GM18499 (cell line): ENCODE measurements at regions not wholly inside any gene's neighbourhood (a gene's known extent, or its start where the extent isn't known, plus 50 kb on each side); places are given as distances from the start of the nearest gene placed in this dataset.

Experiments
- ATAC-seq: cut with Tn5 transposase; IDR thresholded peaks from one replicate; pipeline ENCODE4 v1.9.1; 2021; ENCODE audit warnings: moderate number of reproducible peaks; ENCODE audit not compliant: insufficient read depth, unreplicated experiment

DNA sequence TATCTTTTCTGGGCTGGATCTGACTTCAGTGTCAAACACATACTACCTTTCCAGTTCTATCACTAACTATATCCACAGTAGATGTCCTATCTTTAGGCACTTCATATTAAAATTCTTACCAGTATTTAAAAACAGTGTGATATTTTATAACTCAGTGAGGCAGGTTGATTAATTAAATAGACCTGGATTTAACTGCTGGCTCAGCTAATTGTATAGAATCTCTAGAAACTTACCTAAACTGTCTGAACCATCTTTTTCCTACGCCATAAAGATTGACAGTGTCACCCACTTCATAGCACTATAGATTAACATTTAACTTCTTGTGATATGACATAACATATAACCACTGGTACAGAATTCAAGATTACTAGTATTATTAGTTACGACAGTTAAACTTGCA, 935.3 kb downstream of the FAT4 start:
- ATAC-seq = no peak

- no peak for ATAC-seq
These were observed 936.4 kb downstream of the FAT4 start for GRCh38 chr4:126251169-126251568.

- ATAC-seq = no peak
These were observed 947.9 kb downstream of the FAT4 start for GRCh38 chr4:126262665-126263064.

- no peak for ATAC-seq
These were observed 950.1 kb downstream of the FAT4 start for GRCh38 chr4:126264839-126265238.

- ATAC-seq = no peak
These were observed 951.1 kb downstream of the FAT4 start for GRCh38 chr4:126265888-126266287.

- no peak for ATAC-seq
These were observed 952.9 kb downstream of the FAT4 start for GRCh38 chr4:126267689-126268088.

DNA sequence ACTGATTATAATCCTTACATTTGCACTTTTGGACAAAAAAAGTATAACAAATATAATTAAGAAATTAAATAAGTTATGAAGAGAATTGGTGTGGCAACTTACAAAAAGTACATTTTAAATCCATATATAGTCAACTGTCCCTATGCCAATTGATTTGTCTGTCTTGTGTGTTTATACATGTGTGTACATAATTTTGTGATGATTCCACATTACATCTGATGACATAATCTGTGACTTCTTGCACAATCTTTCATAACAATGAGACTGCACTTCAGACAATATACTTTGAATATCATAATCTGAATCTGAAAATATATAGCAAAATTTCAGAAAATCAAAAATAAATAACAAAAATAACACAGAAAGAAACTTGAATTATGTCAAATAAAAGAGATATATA, 953.4 kb downstream of the FAT4 start:
- no peak for ATAC-seq

- ATAC-seq = no peak
These were observed 954.4 kb downstream of the FAT4 start for GRCh38 chr4:126269106-126269505.

- ATAC-seq = no peak
These were observed 956.5 kb downstream of the FAT4 start for GRCh38 chr4:126271292-126271691.

GRCh38 chr4:126273746-126274145, 959.0 kb downstream of the FAT4 start:
- ATAC-seq = no peak

- no peak for ATAC-seq
These were observed 977.1 kb downstream of the FAT4 start for GRCh38 chr4:126291886-126292285.

GRCh38 chr4:126298271-126298670, 983.5 kb downstream of the FAT4 start:
- ATAC-seq = no peak

DNA sequence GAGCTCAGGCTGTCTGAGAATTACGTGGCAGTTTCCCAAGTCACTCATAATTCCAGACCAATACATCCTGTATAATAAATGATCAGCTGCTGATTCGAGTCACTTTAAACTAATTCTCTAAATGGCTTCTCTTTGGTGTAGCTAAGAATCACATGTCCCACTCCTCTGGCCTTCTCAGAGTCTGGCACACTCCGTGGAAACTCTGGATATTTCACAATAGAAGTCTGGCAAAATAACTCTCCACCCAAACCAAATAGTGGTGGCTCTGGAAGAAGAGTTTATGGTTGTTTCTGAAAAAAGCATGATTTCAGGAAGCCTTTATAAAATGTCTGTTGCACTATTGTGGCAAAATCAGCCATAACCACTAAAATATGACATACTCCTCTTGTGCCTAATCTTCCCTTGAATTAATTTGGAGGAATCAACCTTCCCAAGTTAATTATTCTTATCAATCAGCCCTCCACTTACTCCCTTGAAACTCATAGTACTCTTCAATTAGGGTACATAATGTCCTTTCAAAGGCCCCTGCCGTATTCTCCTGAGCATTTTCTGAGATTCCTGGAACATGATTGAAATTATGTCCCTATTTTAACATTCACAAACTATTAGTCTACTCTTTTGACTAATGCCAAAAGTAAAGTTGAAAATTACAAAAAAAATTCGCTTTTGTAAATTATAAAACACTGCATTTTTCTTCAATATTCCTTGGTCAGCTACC, 991.6 kb downstream of the FAT4 start:
- ATAC-seq = no peak

DNA sequence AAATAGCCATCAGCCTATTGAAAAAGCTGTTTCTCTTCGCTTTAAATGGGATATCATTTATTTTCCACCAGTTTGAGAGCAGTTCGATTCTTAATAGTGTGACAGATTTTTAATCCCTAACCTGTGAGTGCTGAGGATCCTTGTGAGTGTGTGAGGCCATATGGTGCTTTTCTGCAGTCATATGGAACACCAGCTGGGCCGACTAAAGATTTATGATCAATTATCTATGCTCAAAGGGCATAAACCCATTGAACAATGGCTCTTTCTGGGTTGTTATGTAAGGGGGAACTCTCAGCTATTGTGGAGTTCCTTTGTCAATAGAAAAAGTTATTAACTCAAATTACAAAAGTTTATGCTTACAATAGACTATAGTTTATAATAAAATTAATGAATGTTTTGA, 1003.6 kb downstream of the FAT4 start:
- no peak for ATAC-seq

DNA sequence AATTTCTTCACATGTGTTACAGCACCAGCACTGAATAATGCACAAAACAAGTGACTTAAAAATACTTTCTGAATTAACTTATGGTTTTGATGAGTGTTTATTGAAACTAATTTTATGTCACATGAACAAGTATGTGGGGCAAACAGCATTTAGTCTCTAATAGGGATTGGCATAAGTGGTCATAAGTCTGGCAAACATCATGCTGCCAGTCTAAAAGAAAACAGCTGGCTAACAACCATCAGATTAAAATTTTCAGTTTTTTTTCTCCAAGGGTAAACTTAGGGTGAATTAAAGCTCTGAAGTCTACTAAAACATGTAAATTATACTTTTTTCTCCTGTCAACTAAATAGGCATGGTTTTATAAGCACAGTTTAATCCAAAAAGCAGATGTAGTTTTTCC, 1014.2 kb downstream of the FAT4 start:
- ATAC-seq = no peak

- no peak for ATAC-seq
These were observed 1023.8 kb downstream of the FAT4 start for GRCh38 chr4:126338548-126338947.

GRCh38 chr4:126341927-126342326, 1027.2 kb downstream of the FAT4 start:
- no peak for ATAC-seq

- ATAC-seq = no peak
These were observed 1029.7 kb downstream of the FAT4 start for GRCh38 chr4:126344472-126344871.

GRCh38 chr4:126346654-126347053, 1031.9 kb downstream of the FAT4 start:
- no peak for ATAC-seq

DNA sequence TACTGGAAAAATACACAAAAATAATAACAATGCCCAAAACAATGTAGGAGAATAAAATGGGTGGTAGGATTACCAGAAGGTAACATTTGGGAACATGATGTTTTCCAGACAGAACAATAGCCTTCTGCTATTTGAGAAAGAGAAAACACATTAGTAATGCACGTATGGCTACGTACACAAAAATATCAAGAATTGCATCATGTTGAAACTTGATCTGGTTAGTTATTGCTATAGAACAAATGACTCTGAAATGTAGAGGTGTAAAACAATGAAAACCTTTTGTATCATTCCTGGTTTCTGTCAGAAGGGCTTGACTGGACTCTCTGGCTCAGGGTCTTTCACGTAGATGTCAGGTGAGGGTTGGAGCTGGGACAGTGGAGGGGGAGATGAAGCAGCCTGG, 1040.0 kb downstream of the FAT4 start:
- ATAC-seq = no peak

DNA sequence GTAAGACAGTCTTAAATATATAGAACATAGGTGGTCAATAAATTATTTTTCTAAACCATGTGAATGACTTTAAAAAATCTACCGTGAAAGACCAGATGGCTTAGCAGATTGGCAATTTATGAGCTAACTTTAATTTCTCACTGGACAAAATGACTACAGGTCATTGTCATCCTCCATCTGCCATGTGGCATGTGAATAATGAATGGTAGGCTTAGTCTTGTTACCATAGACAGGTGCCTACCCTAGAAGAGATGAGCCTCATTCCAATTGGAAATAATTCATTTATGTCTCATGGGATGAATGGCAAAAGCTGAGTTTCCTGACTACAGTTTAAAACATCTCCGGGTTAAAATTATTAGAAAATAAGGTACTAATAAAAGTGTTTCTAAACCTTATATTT, 1043.3 kb downstream of the FAT4 start:
- ATAC-seq = no peak

- no peak for ATAC-seq
These were observed 1046.5 kb downstream of the FAT4 start for GRCh38 chr4:126361287-126361686.
